GM06990 (cell line): ENCODE measurements at regions not wholly inside any gene's neighbourhood (a gene's known extent, or its start where the extent isn't known, plus 50 kb on each side); places are given as distances from the start of the nearest gene placed in this dataset.

Experiments
- DNase-seq: peaks from one replicate; pipeline ENCODE4 v3.0.0-alpha.2; 2011; ENCODE audit not compliant: insufficient read length; ENCODE audit errors: extremely low read depth
- H3K27me3 ChIP-seq: replicated peaks from 2 replicates; pipeline ENCODE4 v1.6.0; 2011; ENCODE audit warnings: low read length; ENCODE audit not compliant: control insufficient read depth, insufficient read depth
- H3K36me3 ChIP-seq: 2 replicates; pipeline ENCODE4 v1.5.1; 2011; ENCODE audit warnings: low read length; ENCODE audit not compliant: control insufficient read depth, insufficient read depth
- H3K4me3 ChIP-seq: replicated peaks from 2 replicates; pipeline ENCODE4 v1.5.1; 2011; ENCODE audit warnings: low read depth, mild to moderate bottlenecking, control low read depth, low read length
- TF ChIP-seq, protein P1 (sequence below): IDR thresholded peaks from 2 replicates; pipeline ENCODE4 v1.5.1; 2011; ENCODE audit warnings: low read length, control low read depth, mild to moderate bottlenecking, inconsistent platforms; ENCODE audit not compliant: insufficient read depth, poor library complexity, severe bottlenecking

DNA sequence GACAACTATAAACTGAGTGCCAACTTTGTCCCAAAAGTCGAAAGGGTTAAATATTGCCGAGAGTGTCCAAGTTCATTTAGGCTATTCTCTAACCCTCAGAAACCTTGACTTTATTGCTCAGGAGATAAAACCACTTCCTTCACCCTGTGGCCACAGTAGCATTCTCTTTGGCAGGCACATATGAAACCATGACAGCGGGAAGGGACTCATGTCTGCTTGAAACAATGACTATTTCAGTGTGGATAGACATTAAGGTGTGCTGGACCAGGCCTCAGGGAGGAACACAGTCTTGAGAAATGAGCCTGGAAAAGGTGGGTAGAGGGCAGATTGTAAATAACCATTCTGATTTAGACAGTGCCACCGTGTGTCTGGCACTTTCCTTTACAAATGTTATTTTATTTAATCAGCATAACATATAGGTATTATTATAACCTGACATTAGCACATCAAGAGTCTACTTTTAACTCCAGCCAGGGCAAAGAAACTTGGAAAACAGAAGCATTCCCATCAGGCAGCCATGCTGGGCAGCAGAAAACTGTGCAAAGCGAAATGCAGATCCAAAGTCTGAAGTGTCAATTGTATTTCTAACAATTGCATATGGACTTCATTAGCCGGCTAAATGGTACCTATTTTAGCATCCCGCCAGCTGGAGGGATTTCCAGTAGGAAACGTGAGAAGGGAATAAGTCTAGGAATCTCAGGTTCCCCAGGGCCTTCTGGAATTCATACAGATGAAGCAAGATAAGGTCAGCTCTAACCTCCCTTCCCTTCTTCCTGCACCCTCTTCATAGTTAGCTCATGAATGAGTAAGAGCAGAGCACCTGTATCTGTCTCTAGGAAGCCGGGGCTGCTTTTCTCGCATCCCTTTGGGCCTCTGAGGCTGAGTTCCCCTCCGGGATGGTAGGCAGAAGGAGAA is 212.8 kb upstream of the ELAC2 start:
- Histone ChIP-seq H3K27me3 (no peaks in the 10 kb centered on the region), H3K36me3 (no peaks in the 10 kb centered on the region), H3K4me3 (no peak overlapping the region)
- TF ChIP-seq, protein P1, sequence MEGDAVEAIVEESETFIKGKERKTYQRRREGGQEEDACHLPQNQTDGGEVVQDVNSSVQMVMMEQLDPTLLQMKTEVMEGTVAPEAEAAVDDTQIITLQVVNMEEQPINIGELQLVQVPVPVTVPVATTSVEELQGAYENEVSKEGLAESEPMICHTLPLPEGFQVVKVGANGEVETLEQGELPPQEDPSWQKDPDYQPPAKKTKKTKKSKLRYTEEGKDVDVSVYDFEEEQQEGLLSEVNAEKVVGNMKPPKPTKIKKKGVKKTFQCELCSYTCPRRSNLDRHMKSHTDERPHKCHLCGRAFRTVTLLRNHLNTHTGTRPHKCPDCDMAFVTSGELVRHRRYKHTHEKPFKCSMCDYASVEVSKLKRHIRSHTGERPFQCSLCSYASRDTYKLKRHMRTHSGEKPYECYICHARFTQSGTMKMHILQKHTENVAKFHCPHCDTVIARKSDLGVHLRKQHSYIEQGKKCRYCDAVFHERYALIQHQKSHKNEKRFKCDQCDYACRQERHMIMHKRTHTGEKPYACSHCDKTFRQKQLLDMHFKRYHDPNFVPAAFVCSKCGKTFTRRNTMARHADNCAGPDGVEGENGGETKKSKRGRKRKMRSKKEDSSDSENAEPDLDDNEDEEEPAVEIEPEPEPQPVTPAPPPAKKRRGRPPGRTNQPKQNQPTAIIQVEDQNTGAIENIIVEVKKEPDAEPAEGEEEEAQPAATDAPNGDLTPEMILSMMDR = no peak
- no peak for DNase-seq

DNA sequence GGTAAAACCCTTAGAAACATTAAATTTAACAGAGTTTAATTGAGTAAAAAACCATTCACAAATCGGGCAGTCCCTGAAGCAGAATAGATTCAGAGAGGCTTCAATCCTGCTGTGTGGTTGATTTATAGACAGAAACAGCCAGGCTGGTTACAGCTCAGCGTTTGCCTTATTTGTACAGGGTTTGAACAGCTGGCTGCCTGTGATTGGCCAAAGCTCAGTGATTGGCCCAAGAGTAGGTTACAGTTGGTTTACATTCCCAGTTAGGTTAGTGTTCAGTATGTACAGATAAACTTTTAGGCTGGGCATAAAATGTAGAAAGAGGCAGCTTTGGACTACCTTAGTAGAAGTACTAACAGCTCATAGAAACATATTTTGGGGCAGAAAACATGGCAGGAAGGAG is 210.4 kb upstream of the ELAC2 start:
- Histone ChIP-seq H3K27me3 (no peaks in the 10 kb centered on the region), H3K36me3 (no peaks in the 10 kb centered on the region), H3K4me3 (no peak overlapping the region)
- TF ChIP-seq, protein P1 = no peak
- no peak for DNase-seq

DNA sequence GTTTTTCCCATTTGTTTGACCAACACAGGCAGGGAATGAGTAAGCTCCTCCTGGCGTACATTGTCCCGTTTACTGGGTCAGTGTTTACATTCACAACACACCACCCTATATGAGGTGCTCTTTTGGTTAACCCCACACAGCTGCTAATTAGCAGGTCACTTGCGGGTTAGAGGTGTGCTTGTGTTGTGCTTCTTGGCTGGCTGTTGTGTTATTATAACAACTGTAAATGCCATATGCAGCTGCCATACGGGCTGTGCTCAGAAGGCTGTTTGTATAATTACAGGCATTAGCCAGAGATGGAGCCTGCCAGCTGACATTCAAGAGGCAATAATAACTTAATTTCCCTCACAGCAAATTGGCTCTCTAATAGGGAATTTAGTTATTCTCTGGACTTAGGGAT is 205.1 kb upstream of the ELAC2 start:
- DNase-seq = no peak
- TF ChIP-seq, protein P1 = no peak
- Histone ChIP-seq H3K4me3 (no peak overlapping the region), H3K36me3 (no peaks in the 10 kb centered on the region), H3K27me3 (no peaks in the 10 kb centered on the region)

DNA sequence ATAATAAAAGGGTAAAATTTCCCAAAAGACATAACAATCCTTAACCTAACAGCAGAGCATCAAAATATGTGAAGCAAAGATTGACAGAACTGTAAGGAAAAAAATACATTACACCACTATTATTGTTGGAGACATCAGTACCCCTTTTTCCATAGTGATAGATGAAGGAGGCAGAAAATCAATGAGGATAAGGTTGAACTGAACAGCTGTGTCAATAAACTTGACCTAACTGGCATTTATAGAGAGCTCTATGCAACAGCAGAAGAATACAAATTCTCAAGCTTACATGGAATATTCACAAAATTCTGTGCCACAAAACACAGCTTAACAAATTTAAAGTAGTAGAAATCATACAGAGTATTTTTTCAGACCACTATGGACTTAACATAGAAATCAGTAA is 195.0 kb upstream of the ELAC2 start:
- no peak overlapping the region for H3K4me3 ChIP-seq
- DNase-seq = no peak
- H3K27me3 ChIP-seq = no peaks in the 10 kb centered on the region
- H3K36me3 ChIP-seq = no peaks in the 10 kb centered on the region
- TF ChIP-seq, protein P1 = no peak

DNA sequence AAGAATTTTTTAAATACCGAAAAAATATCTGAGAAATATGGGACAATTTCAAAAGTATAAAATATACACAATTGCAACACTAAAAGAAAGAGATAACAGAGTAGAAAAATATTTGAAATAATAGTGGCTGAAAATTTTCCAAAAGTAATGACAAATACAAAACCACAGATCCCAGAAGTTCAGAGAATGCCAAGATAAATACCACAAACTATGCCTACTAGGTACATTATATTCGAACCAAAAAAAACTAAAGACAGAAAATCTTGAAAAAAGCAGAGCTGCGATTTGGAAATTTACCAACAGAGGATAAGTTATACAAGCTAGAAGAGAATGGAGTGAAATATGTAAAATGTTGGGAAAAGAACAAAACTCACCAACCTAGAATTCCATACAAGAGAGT is 191.3 kb upstream of the ELAC2 start:
- no peaks in the 10 kb centered on the region for H3K27me3 ChIP-seq
- no peak for DNase-seq
- H3K4me3 ChIP-seq = no peak overlapping the region
- no peaks in the 10 kb centered on the region for H3K36me3 ChIP-seq
- TF ChIP-seq, protein P1 = no peak
